HG03457 (cell line): ENCODE measurements at regions not wholly inside any gene's neighbourhood (a gene's known extent, or its start where the extent isn't known, plus 50 kb on each side); places are given as distances from the start of the nearest gene placed in this dataset.
A peak's percentile ranks its signal among the peaks of the same experiment; 100 is the strongest.
"Not testable (repeated sequence)": the region's sequence is repeated elsewhere in the genome, so short reads cannot be mapped to it uniquely, and the experiment has no call there.

ENCODE experiments used
- ATAC-seq: cut with Tn5 transposase; IDR thresholded peaks from one replicate; pipeline ENCODE4 v1.9.1; 2021; ENCODE audit warnings: moderate number of reproducible peaks; ENCODE audit not compliant: unreplicated experiment

DNA sequence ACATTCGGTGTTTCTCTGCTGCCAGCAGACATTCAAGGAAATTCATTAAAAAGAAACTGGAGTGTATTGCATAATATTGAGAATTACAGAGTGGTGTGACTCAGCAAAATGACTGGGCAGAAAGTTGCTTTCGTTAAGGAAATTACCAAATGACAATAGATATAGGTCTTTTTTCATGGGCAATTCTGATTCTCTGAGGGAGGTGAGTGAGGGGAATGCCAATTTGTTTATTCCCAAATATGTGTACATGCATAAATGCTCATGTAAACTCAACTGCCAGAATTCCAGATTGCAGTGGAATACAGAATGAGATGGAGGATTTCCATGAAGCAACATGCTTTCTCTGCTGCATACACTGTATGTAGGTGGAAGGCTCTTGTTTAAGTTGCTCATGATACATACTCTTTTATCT lies 1730.1 kb downstream of the SLITRK5 start:
- ATAC-seq = no peak

DNA sequence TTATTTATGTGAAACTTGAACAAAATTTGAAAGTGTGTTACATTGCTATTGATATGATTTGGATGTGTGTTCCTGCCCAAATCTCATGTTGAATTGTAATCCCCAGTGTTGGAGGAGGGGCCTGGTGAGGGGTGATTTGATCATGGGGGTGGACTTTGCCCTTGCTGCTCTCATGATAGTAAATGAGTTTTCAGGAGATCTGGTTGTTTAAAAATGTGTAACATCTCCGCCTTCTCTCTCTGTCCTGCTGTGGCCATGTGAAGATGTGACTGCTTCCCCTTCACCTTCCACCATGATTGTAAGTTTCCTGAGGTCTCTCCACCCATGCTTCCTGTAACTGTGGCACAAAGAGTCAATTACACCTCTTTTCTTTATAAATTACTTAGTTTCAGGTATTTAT lies 1731.0 kb downstream of the SLITRK5 start:
- no peak for ATAC-seq

DNA sequence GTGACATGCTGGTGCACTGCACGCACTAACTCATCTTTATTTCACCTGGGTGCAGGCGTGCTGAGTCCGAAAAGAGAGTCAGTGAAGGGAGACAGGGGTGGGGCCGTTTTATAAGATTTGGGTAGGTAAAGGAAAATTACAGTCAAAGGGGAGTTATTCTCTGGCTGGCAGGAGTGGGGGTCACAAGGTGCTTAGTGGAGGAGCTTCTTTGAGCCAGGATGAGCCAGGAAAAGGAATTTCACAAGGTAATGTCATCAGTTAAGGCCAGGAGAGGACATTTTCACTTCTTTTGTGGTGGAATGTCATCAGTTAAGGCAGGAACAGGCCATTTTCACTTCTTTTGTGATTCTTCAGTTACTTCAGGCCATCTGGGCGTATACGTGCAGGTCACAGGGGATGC lies 1734.9 kb downstream of the SLITRK5 start:
- not testable (repeated sequence) for ATAC-seq

DNA sequence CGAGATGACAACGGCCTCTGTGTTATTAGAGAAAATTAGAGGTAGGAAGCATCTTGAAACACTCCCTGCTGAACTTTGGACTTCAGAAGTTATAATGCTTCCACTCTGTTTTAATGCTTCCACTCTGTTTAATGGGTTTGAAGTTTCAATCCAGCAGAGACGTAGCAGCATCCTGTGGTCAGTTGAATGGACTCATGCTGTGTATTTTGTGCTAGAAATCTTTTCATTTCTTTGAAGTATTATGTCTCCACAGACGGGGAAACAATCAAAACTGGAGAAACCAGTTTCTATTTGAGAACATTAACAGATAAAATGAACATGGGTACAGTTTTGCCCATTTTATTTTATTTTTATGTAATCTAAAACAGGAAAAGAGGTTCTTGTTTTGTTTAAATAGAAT lies 1736.2 kb downstream of the SLITRK5 start:
- no peak for ATAC-seq

DNA sequence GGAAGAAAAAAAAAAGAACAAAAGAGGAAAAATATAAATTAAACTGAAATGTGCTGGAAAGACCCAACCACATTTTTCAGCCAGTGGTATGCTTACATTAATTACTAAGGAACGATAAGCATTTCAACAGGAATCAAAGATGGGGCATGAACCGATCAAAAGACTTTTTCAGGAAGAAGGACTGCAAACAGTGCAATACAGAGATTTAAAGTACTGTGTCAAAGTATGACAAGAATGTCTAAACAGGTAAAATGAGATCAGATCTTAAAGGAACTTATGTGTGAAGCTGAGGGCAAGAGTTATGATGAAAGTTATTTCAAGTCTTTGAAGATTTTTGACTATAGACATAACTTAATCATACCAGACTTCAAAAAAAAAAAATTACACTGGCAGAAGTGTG lies 1761.8 kb downstream of the SLITRK5 start:
- ATAC-seq = no peak

DNA sequence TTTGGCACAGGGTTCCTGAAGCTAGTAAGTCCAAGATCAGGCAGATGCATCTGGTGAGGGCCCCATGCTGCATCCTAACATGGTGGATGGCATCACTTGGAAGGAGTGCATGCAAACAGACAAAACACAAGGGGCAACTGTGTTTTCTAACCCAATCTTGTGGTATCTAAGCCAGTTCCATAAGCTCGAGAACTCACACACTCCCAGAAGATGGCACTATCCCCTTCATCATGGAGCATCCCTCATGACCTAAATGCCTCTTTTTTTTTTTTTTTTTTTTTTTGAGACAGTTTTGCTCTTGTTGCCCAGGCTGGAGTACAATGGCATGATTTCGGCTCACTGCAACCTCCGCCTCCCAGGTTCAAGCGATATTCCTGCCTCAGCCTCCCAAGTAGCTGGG lies 1763.5 kb downstream of the SLITRK5 start:
- not testable (repeated sequence) for ATAC-seq

DNA sequence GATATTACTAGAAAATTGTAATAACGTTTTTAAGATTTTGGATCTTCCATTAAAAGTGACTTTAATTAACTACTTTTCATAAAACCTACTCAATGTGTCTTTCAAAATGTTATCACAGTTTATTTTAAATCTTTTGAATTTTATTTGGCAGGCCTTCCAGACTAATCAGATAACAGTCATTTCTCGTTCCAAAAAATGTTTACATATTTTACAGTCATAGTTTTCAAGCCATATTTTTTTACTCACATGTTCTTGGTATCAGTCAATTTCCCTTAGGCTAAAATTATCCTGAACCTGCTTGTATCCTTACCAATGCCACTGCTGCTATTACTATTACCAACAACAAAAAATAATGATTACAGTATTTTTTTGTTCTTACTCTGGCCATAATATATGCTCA lies 1783.5 kb downstream of the SLITRK5 start:
- ATAC-seq = no peak

DNA sequence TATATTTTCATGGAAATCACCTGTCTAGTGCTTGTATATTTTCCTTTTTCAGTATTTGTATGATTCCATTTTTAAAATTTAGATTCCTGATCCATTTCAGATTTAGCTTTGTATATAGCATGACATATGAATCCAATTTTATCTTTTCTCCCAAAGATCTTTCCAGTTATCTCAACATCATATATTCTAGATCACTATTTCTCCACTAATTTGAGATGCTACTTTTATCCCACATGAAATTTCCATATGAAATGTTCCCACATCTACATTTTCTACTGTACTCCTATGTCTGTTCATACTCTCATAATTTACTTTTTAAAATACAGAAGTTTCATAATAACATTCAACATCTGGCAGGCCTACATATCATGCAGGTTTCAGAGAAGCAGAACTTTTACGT lies 1784.1 kb downstream of the SLITRK5 start:
- no peak for ATAC-seq

DNA sequence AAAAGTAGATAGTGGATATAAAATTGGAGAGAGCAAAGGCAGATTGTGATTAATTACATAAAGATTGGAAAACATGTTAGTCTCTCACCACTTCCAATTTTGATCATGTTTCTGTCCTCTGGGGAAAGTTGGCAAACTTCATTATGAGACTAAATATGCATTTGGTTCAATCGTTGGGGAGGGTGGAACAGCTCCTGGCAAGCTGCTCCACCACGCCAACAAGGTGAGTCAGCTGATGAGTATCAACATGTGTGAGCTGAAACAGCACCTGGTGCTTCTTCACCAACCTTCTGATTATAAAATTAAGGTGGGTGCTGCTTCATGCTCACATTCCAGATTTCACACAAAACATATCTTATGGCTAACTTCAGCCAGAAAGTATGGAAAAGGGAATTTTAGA lies 1784.6 kb downstream of the SLITRK5 start:
- ATAC-seq = no peak

DNA sequence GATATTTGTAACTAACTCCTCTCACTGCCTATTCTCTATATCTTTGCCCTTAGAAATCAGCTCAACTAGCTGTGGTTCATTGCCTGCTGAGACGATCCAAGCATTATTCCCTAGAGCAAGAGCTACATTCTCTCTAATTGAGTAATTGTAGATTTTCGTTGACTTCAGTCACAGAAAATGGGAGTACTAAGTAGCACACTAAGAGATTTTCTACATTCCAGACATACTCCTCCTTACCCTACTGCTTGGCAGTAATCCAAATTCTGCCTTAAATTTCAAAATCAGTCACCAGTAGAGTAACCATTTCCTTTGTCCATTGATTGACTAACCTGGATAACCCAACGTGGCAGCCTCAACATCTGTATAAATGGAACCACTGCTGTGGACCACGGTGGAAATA lies 1786.8 kb downstream of the SLITRK5 start:
- ATAC-seq = no peak

DNA sequence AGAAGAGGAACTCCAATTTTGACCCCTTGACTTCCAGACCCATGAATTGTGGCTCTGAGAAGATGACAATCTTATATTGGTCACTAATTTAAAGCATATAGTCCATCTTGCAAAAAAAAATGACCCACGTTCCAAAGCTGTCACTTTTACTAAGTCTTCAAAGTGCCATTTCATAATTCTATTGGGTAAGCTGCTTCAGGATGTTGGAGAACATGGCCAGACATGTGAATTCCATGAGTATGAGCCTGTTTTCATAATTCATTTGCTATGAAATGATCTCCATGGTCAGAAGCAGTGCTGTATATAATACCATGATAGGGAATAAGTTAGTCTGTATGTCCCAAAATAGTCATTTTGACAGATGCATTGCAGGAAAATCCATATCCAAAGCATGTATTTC lies 1787.3 kb downstream of the SLITRK5 start:
- ATAC-seq = no peak

DNA sequence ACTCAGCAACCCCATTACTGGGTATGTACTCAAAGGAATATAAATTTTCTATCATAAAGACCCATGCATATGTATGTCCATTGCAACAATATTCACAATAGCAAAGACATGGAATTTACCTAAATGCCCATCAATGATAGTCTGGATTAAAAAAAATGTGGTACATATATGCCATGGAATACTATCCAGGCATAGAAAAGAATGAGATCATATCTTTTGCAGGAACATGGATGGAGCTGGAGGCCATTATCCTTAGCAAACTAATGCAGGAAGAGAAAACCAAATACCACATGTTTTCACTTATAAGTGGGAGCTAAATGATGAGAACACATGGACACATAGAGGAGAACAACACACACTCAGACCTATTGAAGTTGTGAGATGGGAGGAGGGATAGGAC lies 1789.7 kb downstream of the SLITRK5 start:
- not testable (repeated sequence) for ATAC-seq

DNA sequence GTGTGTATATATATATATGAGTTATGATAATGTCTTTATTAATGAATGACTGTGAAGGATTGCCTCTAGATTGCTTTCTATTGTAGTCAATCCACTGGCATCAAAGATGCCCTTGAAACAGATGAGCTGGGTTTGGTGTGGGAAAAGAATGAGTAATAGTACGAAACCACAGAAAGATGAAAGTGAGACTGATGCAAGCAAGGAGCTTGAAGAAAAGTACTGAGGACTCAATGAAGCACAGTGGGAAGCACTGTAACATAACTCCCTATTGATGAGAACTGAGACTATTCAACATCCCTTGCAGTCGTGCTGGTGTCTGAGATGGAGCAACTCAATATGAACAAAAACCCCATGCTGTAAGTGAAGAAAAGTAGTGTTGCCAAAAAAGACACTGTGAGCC lies 1794.2 kb downstream of the SLITRK5 start:
- ATAC-seq = peak; percentile 83

DNA sequence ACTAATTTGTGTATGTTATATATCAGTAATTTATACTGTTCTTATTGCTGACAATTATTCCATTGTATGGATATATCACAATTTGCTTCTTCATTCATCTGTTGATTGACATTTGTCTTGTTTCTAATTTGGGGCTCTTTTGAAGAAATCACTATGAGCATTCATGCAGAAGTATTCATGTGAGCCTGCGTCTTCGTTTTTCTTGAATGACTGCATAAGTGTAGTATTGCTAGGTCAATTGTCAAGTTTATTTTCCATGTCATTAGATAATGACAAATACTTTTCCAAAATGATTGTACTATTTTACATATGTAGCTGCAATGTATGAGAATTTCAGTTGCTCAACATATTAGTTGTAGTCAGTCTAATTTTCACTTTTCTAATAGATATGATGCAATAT lies 1796.9 kb downstream of the SLITRK5 start:
- no peak for ATAC-seq

DNA sequence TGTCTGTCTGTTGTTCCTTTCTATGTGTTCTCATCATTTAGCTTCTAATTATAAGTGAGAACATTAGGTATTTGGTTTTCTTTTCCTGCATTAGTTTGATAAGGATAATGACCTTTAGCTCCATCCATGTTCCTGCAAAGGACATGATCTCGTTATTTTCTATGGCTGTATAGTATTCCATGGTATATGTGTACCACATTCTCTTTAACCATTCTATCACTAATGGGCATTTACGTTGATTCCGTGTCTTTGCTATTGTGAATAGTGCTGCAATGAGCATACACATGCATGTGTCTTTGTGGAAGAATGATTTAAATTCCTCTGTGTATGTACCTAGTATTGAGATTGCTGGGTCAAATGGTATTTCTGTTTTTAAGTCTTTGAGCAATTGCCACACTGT lies 1799.7 kb downstream of the SLITRK5 start:
- no peak for ATAC-seq

DNA sequence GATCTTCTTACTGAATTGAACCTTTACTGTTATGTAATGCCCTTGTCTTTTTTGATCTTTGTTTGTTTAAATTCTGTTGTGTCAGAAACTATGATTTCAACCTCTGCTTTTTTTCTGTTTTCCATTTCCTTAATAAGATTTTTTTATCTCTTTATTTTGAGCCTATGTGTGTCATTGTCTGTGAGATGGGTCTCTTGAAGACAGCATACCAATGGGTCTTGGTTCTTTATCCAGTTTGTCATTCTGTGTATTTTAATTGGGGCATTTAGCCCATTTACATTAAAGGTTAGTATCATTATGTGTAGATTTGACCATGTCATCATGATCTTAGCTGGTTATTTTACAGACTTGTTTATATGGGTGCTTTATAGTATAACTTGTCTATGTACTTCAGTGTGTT lies 1803.3 kb downstream of the SLITRK5 start:
- ATAC-seq = no peak

DNA sequence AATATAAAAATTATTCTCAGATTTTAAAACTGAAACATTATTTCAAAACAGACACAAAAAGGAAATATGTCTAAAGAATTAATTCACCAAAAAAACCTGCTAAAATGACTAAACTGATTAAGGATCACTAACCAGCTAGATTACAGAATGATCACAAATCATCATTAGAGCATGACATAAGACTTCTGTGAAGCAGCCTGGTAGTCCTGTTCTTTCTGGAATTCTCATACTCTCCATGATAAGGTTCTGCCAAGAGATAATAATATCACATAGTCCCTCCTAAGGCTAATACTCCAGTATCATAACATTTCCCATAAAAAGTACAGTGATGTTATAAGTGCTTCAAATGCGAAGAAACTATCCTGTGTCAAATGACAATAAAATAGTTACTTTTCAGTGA lies 1814.9 kb downstream of the SLITRK5 start:
- ATAC-seq = no peak

DNA sequence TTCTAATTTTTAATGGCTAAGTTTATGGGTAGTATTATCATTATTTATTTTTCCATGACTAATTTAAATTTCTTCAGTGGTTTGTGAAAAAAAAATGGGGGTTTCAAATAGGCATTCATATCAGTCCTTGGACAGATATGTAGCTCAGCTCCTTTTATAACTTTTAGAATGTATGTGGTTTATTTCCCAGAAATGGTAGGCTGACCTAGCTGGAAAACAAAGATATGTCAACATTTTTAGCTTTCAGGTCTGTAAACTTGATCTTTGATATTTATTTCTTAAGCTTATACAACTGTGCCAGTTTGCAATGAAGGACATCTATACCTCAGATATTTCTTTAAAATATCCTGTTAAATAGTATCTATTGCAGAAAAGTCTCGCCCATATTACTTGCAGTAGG lies 1815.5 kb downstream of the SLITRK5 start:
- ATAC-seq = no peak

DNA sequence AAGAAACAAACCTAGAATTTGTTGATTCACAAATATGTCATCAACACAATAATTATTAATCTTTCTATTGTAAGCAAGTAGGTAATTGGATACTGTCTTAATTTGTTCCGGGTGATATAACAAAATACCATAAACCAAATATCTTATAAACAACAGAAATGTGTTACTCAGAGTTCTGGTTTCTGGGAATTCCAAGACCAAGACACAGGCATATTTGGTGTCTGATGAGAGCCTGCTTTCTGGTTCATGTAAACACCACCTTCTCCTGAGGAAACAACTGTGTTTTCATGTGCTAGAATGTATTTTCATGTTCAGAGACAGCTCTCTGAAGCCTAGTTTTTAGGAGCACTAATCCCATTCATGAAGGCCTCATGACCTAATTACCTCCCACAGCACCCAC lies 1819.5 kb downstream of the SLITRK5 start:
- ATAC-seq = no peak

DNA sequence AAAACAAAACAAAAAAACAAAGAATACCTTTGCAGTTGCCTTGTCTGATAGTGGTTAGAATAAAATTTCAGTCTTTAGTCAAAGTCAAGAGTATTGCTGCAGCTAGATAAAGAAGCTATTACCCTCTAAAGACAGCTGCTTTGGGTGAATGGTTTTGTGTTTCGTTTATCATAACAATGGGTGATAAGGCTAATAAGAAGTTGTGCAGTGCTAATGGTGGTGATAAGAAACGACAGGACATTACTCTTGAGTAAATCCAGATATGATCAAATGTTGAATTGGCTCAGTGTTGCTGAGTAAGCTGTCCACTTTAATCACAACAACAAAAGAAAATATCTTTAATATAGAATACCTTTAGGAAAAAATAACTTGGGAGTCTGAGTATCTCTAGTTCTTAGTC lies 1825.3 kb downstream of the SLITRK5 start:
- no peak for ATAC-seq

DNA sequence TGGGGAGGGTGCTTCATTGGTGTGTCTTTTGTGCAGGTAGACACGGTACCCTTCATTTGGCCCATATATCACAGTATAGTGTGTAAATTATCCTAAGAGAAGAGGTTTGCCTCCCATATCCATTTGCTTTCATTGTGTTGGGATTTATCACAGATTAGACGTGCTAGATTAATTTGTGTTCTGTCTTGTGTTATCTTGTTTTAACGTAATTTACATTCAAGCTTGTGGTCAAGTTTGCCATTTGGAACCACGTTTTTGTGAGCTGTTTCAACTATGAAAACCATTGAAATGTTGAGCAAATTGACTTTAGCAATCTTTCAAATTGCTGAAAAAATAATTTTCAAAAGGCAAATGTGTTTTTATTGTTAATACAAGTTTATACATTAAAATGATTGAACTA lies 1826.5 kb downstream of the SLITRK5 start:
- ATAC-seq = no peak

DNA sequence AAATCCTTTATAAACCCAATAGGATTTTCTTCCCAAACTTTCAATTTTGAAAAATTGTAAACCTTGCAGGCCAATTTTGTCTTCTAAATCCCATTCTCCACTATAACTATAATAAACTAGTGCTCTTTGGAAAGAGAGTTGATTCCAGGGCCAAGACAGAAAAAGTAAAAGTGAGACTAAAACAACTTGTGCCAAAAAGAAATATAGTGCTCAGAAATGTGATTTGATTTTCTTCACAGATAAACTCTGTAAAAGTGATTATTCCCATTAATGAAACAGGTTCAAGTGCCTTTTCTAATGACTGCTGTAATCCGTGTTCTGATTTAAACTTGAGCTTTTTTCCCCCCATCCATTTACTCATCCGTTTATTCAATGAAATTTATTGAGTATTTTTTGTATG lies 1831.1 kb downstream of the SLITRK5 start:
- ATAC-seq = no peak

DNA sequence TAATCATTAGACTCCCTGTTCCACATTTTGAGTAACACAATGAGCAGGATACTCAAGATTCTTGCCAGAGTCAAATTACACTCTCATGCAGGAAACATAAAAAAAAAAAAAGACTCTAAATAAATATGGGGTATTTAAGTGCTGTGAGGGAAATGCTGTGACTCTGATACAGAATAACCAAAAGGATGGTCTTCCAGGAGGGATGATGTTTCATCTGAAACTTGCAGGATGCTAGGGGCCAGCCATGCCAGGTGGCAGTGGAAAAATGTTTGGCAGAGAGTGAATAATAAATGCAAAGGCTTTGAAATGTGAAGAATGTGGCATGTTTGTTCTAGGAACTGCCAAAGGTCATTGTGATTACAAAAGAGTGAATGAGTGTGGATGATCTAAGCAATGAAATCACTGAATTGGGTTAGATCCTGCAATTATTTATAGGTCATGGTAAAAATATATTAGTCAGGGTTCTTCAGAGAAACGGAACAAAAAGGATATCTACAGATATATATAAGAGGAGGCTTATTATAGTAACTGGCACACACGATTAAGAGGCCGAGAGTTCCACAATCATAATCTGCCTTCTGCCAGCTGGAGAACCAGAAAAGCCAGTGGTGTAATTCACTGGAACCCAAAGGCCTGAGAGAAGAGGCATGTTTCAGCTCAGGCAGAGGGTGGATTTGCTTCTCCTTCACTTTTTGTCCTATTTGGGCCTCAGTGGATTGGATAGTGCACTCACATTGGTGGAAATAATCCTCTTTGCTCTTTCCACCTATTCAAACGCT lies 1832.8 kb upstream of the MIR17HG start:
- no peak for ATAC-seq
